OCI-LY7 (cell line): ENCODE measurements at regions not wholly inside any gene's neighbourhood (a gene's known extent, or its start where the extent isn't known, plus 50 kb on each side); places are given as distances from the start of the nearest gene placed in this dataset.

Experiments used
- BruUV-seq: library from RNA; stranded (reverse); fragments of 400-500 nt; replicated peaks from 2 replicates; lab custom pipeline; 2021; lab: Mats Ljungman, UMichigan
- CTCF ChIA-PET: fragments of 300-600 bp; sonication (Branson Sonifier 250); formaldehyde crosslinking; loops from one replicate; lab custom pipeline; 2022; ENCODE audit warnings: antibody characterized with exemption; ENCODE audit not compliant: unreplicated experiment; lab: Charles Lee
- POLR2A ChIA-PET: fragments of 300-600 bp; sonication (Branson Sonifier 250); formaldehyde crosslinking; loops from one replicate; lab custom pipeline; 2022; ENCODE audit warnings: antibody characterized with exemption; lab: Charles Lee
- DNase-seq: peaks from one replicate; pipeline ENCODE4 v3.0.0-alpha.2; 2015; ENCODE audit warnings: low spot score
- H2AFZ ChIP-seq: fragments of 200-600 bp; sonication (generic), shearing (Covaris generic); 2 replicates; pipeline ENCODE4 v1.6.1; 2014; ENCODE audit warnings: mild to moderate bottlenecking, antibody characterized with exemption, low read length, moderate library complexity
- H3K27ac ChIP-seq: fragments of 200-600 bp; sonication (generic); 2 replicates; pipeline ENCODE4 v1.5.1; 2014; ENCODE audit warnings: mixed run types, low read depth, mild to moderate bottlenecking, moderate library complexity, low read length, inconsistent platforms; ENCODE audit not compliant: poor library complexity, severe bottlenecking
- H3K36me3 ChIP-seq: fragments of 200-600 bp; sonication (generic); 2 replicates; pipeline ENCODE4 v1.6.1; 2014; ENCODE audit warnings: mild to moderate bottlenecking, antibody characterized with exemption, low read length, moderate library complexity, mixed read lengths; ENCODE audit not compliant: insufficient read depth
- H3K4me1 ChIP-seq: fragments of 200-600 bp; sonication (generic); 2 replicates; pipeline ENCODE4 v1.5.1; 2014; ENCODE audit warnings: mild to moderate bottlenecking, low read length; ENCODE audit not compliant: insufficient read depth, poor library complexity, severe bottlenecking
- H3K4me2 ChIP-seq: fragments of 200-600 bp; sonication (generic); 2 replicates; pipeline ENCODE4 v1.6.1; 2014; ENCODE audit warnings: mild to moderate bottlenecking, low read length
- H3K4me3 ChIP-seq: fragments of 200-600 bp; sonication (generic); 2 replicates; pipeline ENCODE4 v1.5.1; 2014; ENCODE audit warnings: mild to moderate bottlenecking, low read depth, low read length; ENCODE audit not compliant: poor library complexity, severe bottlenecking
- H3K79me2 ChIP-seq: fragments of 200-600 bp; sonication (generic); 2 replicates; pipeline ENCODE4 v1.6.1; 2016; ENCODE audit warnings: low read depth, mild to moderate bottlenecking, low read length, moderate library complexity, mixed read lengths; ENCODE audit not compliant: insufficient read depth
- H3K9me2 ChIP-seq: fragments of 200-600 bp; sonication (generic); 2 replicates; pipeline ENCODE4 v1.6.1; 2016; ENCODE audit warnings: mild to moderate bottlenecking, low read length, mixed read lengths; ENCODE audit not compliant: insufficient read depth
- H3K9me3 ChIP-seq: fragments of 200-600 bp; sonication (generic); 2 replicates; pipeline ENCODE4 v1.6.1; 2014; ENCODE audit warnings: mild to moderate bottlenecking, mixed run types, low read length, mixed read lengths
- H4K20me1 ChIP-seq: fragments of 200-600 bp; sonication (generic); 2 replicates; pipeline ENCODE4 v1.6.1; 2014; ENCODE audit warnings: mild to moderate bottlenecking, antibody characterized with exemption, low read length, moderate library complexity, mixed read lengths; ENCODE audit not compliant: insufficient read depth
- CTCF ChIP-seq: fragments of 200-600 bp; sonication (generic); conservative IDR thresholded peaks from 2 replicates; pipeline ENCODE4 v1.5.1; 2014; ENCODE audit warnings: mild to moderate bottlenecking, antibody characterized with exemption, low read length, moderate library complexity, mixed read lengths
- EZH2phosphoT487 ChIP-seq: fragments of 200-600 bp; sonication (generic); IDR thresholded peaks from 2 replicates; pipeline ENCODE4 v1.6.1; 2018; ENCODE audit warnings: low read depth, borderline replicate concordance, mild to moderate bottlenecking, mixed run types, antibody characterized with exemption, low read length, moderate library complexity, mixed read lengths
- intact Hi-C: fragments of 100-400 bp; cut with micrococcal nuclease; formaldehyde crosslinking; loops from one replicate; pipeline ENCODE4 v1.10.0; 2022; ENCODE audit not compliant: unreplicated experiment

- ChIA-PET CTCF (no interaction called here), POLR2A (no interaction called here)
- no peaks in the 10 kb centered on the region for H3K79me2 ChIP-seq
- intact Hi-C loops = no loop called here
- H3K27ac ChIP-seq = no peak overlapping the region
- H4K20me1 ChIP-seq = no peaks in the 10 kb centered on the region
- no peaks in the 10 kb centered on the region for H3K36me3 ChIP-seq
- TF ChIP-seq EZH2phosphoT487 (no peak), CTCF (no peak)
- no TSS peak for BruUV-seq
- no peak for DNase-seq
- no peak overlapping the region for H3K4me3 ChIP-seq
- no peak overlapping the region for H2AFZ ChIP-seq
- H3K4me1 ChIP-seq = no peaks in the 10 kb centered on the region
- no peaks in the 10 kb centered on the region for H3K9me2 ChIP-seq
- H3K4me2 ChIP-seq = no peak overlapping the region
- H3K9me3 ChIP-seq = no peaks in the 10 kb centered on the region
Observed at GRCh38 chr10:53536322-53536721, 763.7 kb upstream of the MBL2 start.

GRCh38 chr10:53534428-53534827 is 761.8 kb upstream of the MBL2 start:
- no peak for DNase-seq
- H3K36me3 ChIP-seq = no peaks in the 10 kb centered on the region
- TF ChIP-seq CTCF (no peak), EZH2phosphoT487 (no peak)
- POLR2A ChIA-PET = no interaction called here
- CTCF ChIA-PET = no interaction called here
- H3K9me3 ChIP-seq = no peaks in the 10 kb centered on the region
- no peaks in the 10 kb centered on the region for H4K20me1 ChIP-seq
- BruUV-seq = no TSS peak
- no peak overlapping the region for H2AFZ ChIP-seq
- H3K4me3 ChIP-seq = no peak overlapping the region
- no peaks in the 10 kb centered on the region for H3K9me2 ChIP-seq
- H3K79me2 ChIP-seq = no peaks in the 10 kb centered on the region
- no peak overlapping the region for H3K4me2 ChIP-seq
- H3K27ac ChIP-seq = no peak overlapping the region
- no peaks in the 10 kb centered on the region for H3K4me1 ChIP-seq
- intact Hi-C loops = no loop called here

GRCh38 chr10:53528974-53529373 is 756.4 kb upstream of the MBL2 start:
- H2AFZ ChIP-seq = no peak overlapping the region
- ChIA-PET CTCF (no interaction called here), POLR2A (interaction anchor here (1.0 kb wide), 1 partner anchor 12 kb away, joined by 3 read pairs; no protein-coding TSS in a partner anchor)
- no peaks in the 10 kb centered on the region for H4K20me1 ChIP-seq
- H3K9me2 ChIP-seq = no peaks in the 10 kb centered on the region
- H3K36me3 ChIP-seq = no peaks in the 10 kb centered on the region
- H3K79me2 ChIP-seq = no peaks in the 10 kb centered on the region
- no TSS peak for BruUV-seq
- H3K4me3 ChIP-seq = no peak overlapping the region
- H3K9me3 ChIP-seq = no peaks in the 10 kb centered on the region
- H3K27ac ChIP-seq = no peak overlapping the region
- TF ChIP-seq EZH2phosphoT487 = no peak
- no peak for TF ChIP-seq CTCF
- no peak for DNase-seq
- H3K4me1 ChIP-seq = no peaks in the 10 kb centered on the region
- no peak overlapping the region for H3K4me2 ChIP-seq
- intact Hi-C loops = no loop called here
